IMR-90 (cell line): ENCODE measurements at regions not wholly inside any gene's neighbourhood (a gene's known extent, or its start where the extent isn't known, plus 50 kb on each side); places are given as distances from the start of the nearest gene placed in this dataset.
A peak's percentile ranks its signal among the peaks of the same experiment; 100 is the strongest.

ENCODE experiments used
- ATAC-seq: fragments of 200-7000 bp; cut with Tn5 transposase; 2 replicates; pipeline ENCODE4 v1.9.1; 2020; ENCODE audit warnings: low read depth, mild to moderate bottlenecking, moderate library complexity
- BruUV-seq: library from RNA; stranded (reverse); fragments of 400-500 nt; replicated peaks from 2 replicates; lab custom pipeline; 2021; lab: Mats Ljungman, UMichigan
- CTCF ChIA-PET: fragments of 300-600 bp; formaldehyde crosslinking; extraction: SDS; loops from one replicate; lab custom pipeline; 2021; ENCODE audit warnings: antibody characterized with exemption; lab: Yijun Ruan, JAX
- POLR2A ChIA-PET: fragments of 300-600 bp; sonication (Branson Sonifier 250); formaldehyde crosslinking; loops from one replicate; lab custom pipeline; 2022; ENCODE audit warnings: antibody characterized with exemption; ENCODE audit not compliant: unreplicated experiment; lab: Charles Lee
- DNase-seq: peaks from one replicate; pipeline ENCODE4 v3.0.0; 2013
- H2AFZ ChIP-seq: replicated peaks from 2 replicates; pipeline ENCODE3; 2013; ENCODE audit warnings: low read length, mild to moderate bottlenecking; ENCODE audit not compliant: poor library complexity
- H2AK5ac ChIP-seq: 2 replicates; pipeline ENCODE4 v1.6.1; 2013; ENCODE audit warnings: low read depth, low read length, inconsistent platforms
- H2AK9ac ChIP-seq: replicated peaks from 2 replicates; pipeline ENCODE3; 2013; ENCODE audit warnings: mild to moderate bottlenecking, low read depth, low read length, moderate library complexity; ENCODE audit not compliant: poor library complexity
- H2BK120ac ChIP-seq: 2 replicates; pipeline ENCODE4 v1.6.1; 2013; ENCODE audit warnings: low read depth, low read length, inconsistent platforms
- H2BK15ac ChIP-seq: 3 replicates; pipeline ENCODE4 v1.6.1; 2013; ENCODE audit warnings: low read depth, low read length, inconsistent platforms
- H2BK20ac ChIP-seq: 2 replicates; pipeline ENCODE4 v1.6.1; 2013; ENCODE audit warnings: low read depth, mild to moderate bottlenecking, inconsistent platforms, low read length, moderate library complexity
- H2BK5ac ChIP-seq: 2 replicates; pipeline ENCODE4 v1.6.1; 2013; ENCODE audit warnings: mild to moderate bottlenecking, low read depth, low read length, inconsistent platforms; ENCODE audit not compliant: poor library complexity, severe bottlenecking
- H3K14ac ChIP-seq: replicated peaks from 2 replicates; pipeline ENCODE4 v1.6.1; 2013; ENCODE audit warnings: low read depth, low read length, inconsistent platforms
- H3K18ac ChIP-seq: 2 replicates; pipeline ENCODE4 v1.6.1; 2013; ENCODE audit warnings: low read depth, low read length, control low read depth
- H3K23ac ChIP-seq: 2 replicates; pipeline ENCODE4 v1.6.1; 2013; ENCODE audit warnings: low read depth, low read length, inconsistent platforms
- H3K27ac ChIP-seq: 2 replicates; pipeline ENCODE4 v1.5.1; 2013; ENCODE audit warnings: mild to moderate bottlenecking, control low read depth, low read length; ENCODE audit not compliant: insufficient read depth
- H3K27me3 ChIP-seq: 2 replicates; pipeline ENCODE4 v1.6.1; 2013; ENCODE audit warnings: low read length; ENCODE audit not compliant: control insufficient read depth, insufficient read depth
- H3K36me3 ChIP-seq: 2 replicates; pipeline ENCODE4 v1.6.1; 2013; ENCODE audit warnings: low read length, mixed read lengths; ENCODE audit not compliant: control insufficient read depth, insufficient read depth
- H3K4ac ChIP-seq: 2 replicates; pipeline ENCODE4 v1.6.1; 2013; ENCODE audit warnings: low read depth, low read length, inconsistent platforms
- H3K4me1 ChIP-seq: 2 replicates; pipeline ENCODE4 v1.6.1; 2013; ENCODE audit warnings: low read length, mixed read lengths; ENCODE audit not compliant: control insufficient read depth, insufficient read depth
- H3K4me2 ChIP-seq: 2 replicates; pipeline ENCODE4 v1.6.1; 2013; ENCODE audit warnings: low read depth, mild to moderate bottlenecking, control low read depth, low read length, moderate library complexity
- H3K4me3 ChIP-seq: 2 replicates; pipeline ENCODE4 v1.5.1; 2013; ENCODE audit warnings: low read depth, mild to moderate bottlenecking, control low read depth, low read length, moderate library complexity; ENCODE audit not compliant: insufficient read depth
- H3K56ac ChIP-seq: 2 replicates; pipeline ENCODE4 v1.6.1; 2013; ENCODE audit warnings: low read length, inconsistent platforms; ENCODE audit not compliant: insufficient read depth; ENCODE audit errors: extremely low read depth
- H3K79me1 ChIP-seq, 2 experiments: 2 replicates each; pipeline ENCODE4 v1.6.1; 2013; ENCODE audit warnings: low read length in 2 of 2, inconsistent platforms in 1 of 2, low read depth in 1 of 2
- H3K9ac ChIP-seq: 2 replicates; pipeline ENCODE4 v1.6.1; 2013; ENCODE audit warnings: low read depth, low read length, control low read depth
- H3K9me1 ChIP-seq: 2 replicates; pipeline ENCODE4 v1.6.1; 2013; ENCODE audit warnings: low read length, inconsistent platforms; ENCODE audit not compliant: insufficient read depth
- H3K9me3 ChIP-seq: 2 replicates; pipeline ENCODE4 v1.6.1; 2013; ENCODE audit warnings: low read length; ENCODE audit not compliant: control insufficient read depth, insufficient read depth
- H4K20me1 ChIP-seq: 2 replicates; pipeline ENCODE4 v1.6.1; 2013; ENCODE audit warnings: low read length, inconsistent platforms; ENCODE audit not compliant: insufficient read depth
- H4K5ac ChIP-seq: 2 replicates; pipeline ENCODE4 v1.6.1; 2013; ENCODE audit warnings: mild to moderate bottlenecking, low read depth, low read length, control low read depth
- H4K8ac ChIP-seq, 2 experiments: 2 replicates each; pipeline ENCODE4 v1.6.1; 2013; ENCODE audit warnings: low read depth in 2 of 2, low read length in 2 of 2, control low read depth in 1 of 2, inconsistent platforms in 1 of 2
- H4K91ac ChIP-seq: 2 replicates; pipeline ENCODE4 v1.6.1; 2013; ENCODE audit warnings: low read depth, low read length, inconsistent platforms; ENCODE audit not compliant: insufficient read depth
- BHLHE40 ChIP-seq: fragments of 150-350 bp; IDR thresholded peaks from 2 replicates; pipeline ENCODE4 v1.6.1; 2016; ENCODE audit warnings: mild to moderate bottlenecking, low read depth, low read length
- CEBPB ChIP-seq: IDR thresholded peaks from 2 replicates; pipeline ENCODE4 v1.6.1; 2012; ENCODE audit warnings: low read depth, low read length, improper control_type of control experiment
- CHD1 ChIP-seq: IDR thresholded peaks from 2 replicates; pipeline ENCODE4 v1.6.1; 2012; ENCODE audit warnings: low read depth, low read length, improper control_type of control experiment
- CTCF ChIP-seq: conservative IDR thresholded peaks from 2 replicates; pipeline ENCODE4 v1.5.1; 2012; ENCODE audit warnings: mild to moderate bottlenecking, low read depth, low read length, improper control_type of control experiment
- ELK1 ChIP-seq: fragments of 150-350 bp; IDR thresholded peaks from 2 replicates; pipeline ENCODE4 v1.6.1; 2016; ENCODE audit warnings: low read depth, mild to moderate bottlenecking, low read length, moderate library complexity, borderline replicate concordance
- FOS ChIP-seq: fragments of 150-350 bp; IDR thresholded peaks from 2 replicates; pipeline ENCODE4 v1.6.1; 2016; ENCODE audit warnings: low read depth, low read length
- MAFK ChIP-seq: IDR thresholded peaks from 2 replicates; pipeline ENCODE4 v1.6.1; 2012; ENCODE audit warnings: low read depth, low read length, improper control_type of control experiment
- MXI1 ChIP-seq: IDR thresholded peaks from 2 replicates; pipeline ENCODE4 v1.6.1; 2012; ENCODE audit warnings: low read depth, mild to moderate bottlenecking, low read length, moderate library complexity, borderline replicate concordance
- NFE2L2 ChIP-seq: fragments of 150-350 bp; IDR thresholded peaks from 2 replicates; pipeline ENCODE4 v1.6.1; 2016; ENCODE audit warnings: low read depth, mild to moderate bottlenecking, low read length
- POLR2A ChIP-seq: IDR thresholded peaks from 2 replicates; pipeline ENCODE4 v1.6.1; 2012; ENCODE audit warnings: mild to moderate bottlenecking, low read depth, low read length
- RAD21 ChIP-seq: IDR thresholded peaks from 2 replicates; pipeline ENCODE4 v1.6.1; 2012; ENCODE audit warnings: low read length, improper control_type of control experiment
- RCOR1 ChIP-seq: IDR thresholded peaks from 2 replicates; pipeline ENCODE4 v1.6.1; 2012; ENCODE audit warnings: mild to moderate bottlenecking, low read length, improper control_type of control experiment; ENCODE audit not compliant: insufficient replicate concordance
- RFX5 ChIP-seq: IDR thresholded peaks from 2 replicates; pipeline ENCODE4 v1.8.0; 2012; ENCODE audit warnings: low read depth, mild to moderate bottlenecking, low read length, moderate library complexity
- SMC3 ChIP-seq: fragments of 150-350 bp; IDR thresholded peaks from 2 replicates; pipeline ENCODE4 v1.6.1; 2016; ENCODE audit warnings: low read depth, mild to moderate bottlenecking, antibody characterized with exemption, low read length, moderate library complexity
- WGBS, 2 experiments: methylation state at CpG; one replicate each; pipeline versions ENCODE4 v1.1.5 to v1.1.7; 2013; ENCODE audit warnings: missing lambda C conversion rate in 2 of 2; ENCODE audit not compliant: insufficient read length in 1 of 2; ENCODE audit errors: extremely low coverage in 2 of 2; 5-methylcytosine and 5-hydroxymethylcytosine counted together
- dilution Hi-C: fragments of 300-500 bp; cut with HindIII; formaldehyde crosslinking; loops from one replicate; pipeline ENCODE4 v1.14.3; 2018; ENCODE audit warnings: low sequenced_read_pairs; ENCODE audit not compliant: unreplicated experiment
- in situ Hi-C: fragments of 300-500 bp; cut with MboI; formaldehyde crosslinking; loops from 3 replicates; pipeline ENCODE4 v1.14.3; 2019; ENCODE audit warnings: low sequenced_read_pairs, inconsistent platforms, mixed read lengths
- intact Hi-C: fragments of 100-400 bp; cut with micrococcal nuclease; formaldehyde crosslinking; loops from 2 replicates; pipeline ENCODE4 v1.10.0; 2022
- TF ChIP-seq, protein P1 (sequence below): fragments of 150-350 bp; IDR thresholded peaks from 2 replicates; pipeline ENCODE4 v1.6.1; 2017; ENCODE audit warnings: mild to moderate bottlenecking, antibody characterized with exemption, low read length, low read depth

DNA sequence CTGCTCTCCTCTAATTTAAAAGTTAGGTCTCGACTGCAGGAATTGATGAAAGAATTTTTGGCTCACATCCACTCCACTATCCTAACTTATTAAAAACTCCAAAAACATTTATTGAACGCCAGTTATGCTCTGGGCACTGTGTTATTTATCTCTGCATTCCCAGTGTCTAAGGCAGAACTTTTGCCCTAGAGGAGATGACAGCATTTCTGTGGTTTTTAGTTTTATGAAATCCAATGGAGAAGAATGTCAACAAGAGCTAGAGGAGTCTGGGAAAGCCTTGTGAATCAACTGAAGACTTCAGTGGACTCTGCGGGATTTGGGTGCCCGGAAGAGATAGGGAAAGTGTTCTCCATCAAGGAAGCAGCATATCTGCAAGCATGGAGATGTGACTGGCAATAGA lies 217.0 kb upstream of the PGR start:
- peak; percentile 94 for ATAC-seq
- no peak overlapping the region for H2BK5ac ChIP-seq
- no peak overlapping the region for H3K27ac ChIP-seq
- no peak overlapping the region for H4K8ac ChIP-seq
- H3K23ac ChIP-seq: no peak overlapping the region
- H2BK15ac ChIP-seq: no peak overlapping the region
- H3K27me3 ChIP-seq: no peaks in the 10 kb centered on the region
- H2BK120ac ChIP-seq: no peak overlapping the region
- H3K14ac ChIP-seq: no peak overlapping the region
- WGBS, 2 experiments: no CpG with 5 or more reads among the region's 4 CpGs
- ChIA-PET POLR2A (no interaction called here), CTCF (no interaction called here)
- no peaks in the 10 kb centered on the region for H3K36me3 ChIP-seq
- H4K20me1 ChIP-seq: no peaks in the 10 kb centered on the region
- no peak overlapping the region for H3K18ac ChIP-seq
- H3K9me3 ChIP-seq: no peaks in the 10 kb centered on the region
- intact Hi-C loops (no loop called here), in situ Hi-C loops (no loop called here), dilution Hi-C loops (no loop called here)
- peak overlapping the region; percentile 5; the same call in 1 of the 2 replicates for H3K4me2 ChIP-seq
- no peaks in the 10 kb centered on the region for H3K4me1 ChIP-seq
- H3K4me3 ChIP-seq: no peak overlapping the region
- no peaks in the 10 kb centered on the region for H3K9me1 ChIP-seq
- DNase-seq: peak; percentile 20
- H4K91ac ChIP-seq: no peak overlapping the region
- no peaks in the 10 kb centered on the region for H3K79me1 ChIP-seq
- BruUV-seq: no TSS peak
- H3K9ac ChIP-seq: no peak overlapping the region
- TF ChIP-seq NFE2L2: no peak
- no peak for TF ChIP-seq POLR2A
- no peak for TF ChIP-seq FOS
- no peak for TF ChIP-seq MAFK
- no peak for TF ChIP-seq CHD1
- TF ChIP-seq CTCF: no peak
- TF ChIP-seq, protein P1, sequence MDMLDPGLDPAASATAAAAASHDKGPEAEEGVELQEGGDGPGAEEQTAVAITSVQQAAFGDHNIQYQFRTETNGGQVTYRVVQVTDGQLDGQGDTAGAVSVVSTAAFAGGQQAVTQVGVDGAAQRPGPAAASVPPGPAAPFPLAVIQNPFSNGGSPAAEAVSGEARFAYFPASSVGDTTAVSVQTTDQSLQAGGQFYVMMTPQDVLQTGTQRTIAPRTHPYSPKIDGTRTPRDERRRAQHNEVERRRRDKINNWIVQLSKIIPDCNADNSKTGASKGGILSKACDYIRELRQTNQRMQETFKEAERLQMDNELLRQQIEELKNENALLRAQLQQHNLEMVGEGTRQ: no peak
- TF ChIP-seq SMC3: no peak
- no peak for TF ChIP-seq MXI1
- TF ChIP-seq BHLHE40: no peak
- no peak for TF ChIP-seq RFX5
- TF ChIP-seq ELK1: no peak
- no peak for TF ChIP-seq RAD21
- no peak for TF ChIP-seq RCOR1
- no peak for TF ChIP-seq CEBPB
- H2BK20ac ChIP-seq: no peak overlapping the region
- H2AK5ac ChIP-seq: no peak overlapping the region
- no peak overlapping the region for H3K56ac ChIP-seq
- H4K5ac ChIP-seq: no peak overlapping the region
- no peak overlapping the region for H2AFZ ChIP-seq
- no peak overlapping the region for H3K4ac ChIP-seq
- H2AK9ac ChIP-seq: no peak overlapping the region
